ENCODE measurements at regions not wholly inside any gene's neighbourhood (a gene's known extent, or its start where the extent isn't known, plus 50 kb on each side); places are given as distances from the start of the nearest gene placed in this dataset.
"Not testable (repeated sequence)": the region's sequence is repeated elsewhere in the genome, so short reads cannot be mapped to it uniquely, and the experiment has no call there.

GRCh38 chr3:64388886-64389285, 163.6 kb upstream of the PRICKLE2 start:
- Mint-ChIP-seq H3K4me3 (no peak overlapping the region), H3K9me3 (no peaks in the 10 kb centered on the region), H3K36me3 (no peaks in the 10 kb centered on the region), H3K4me1 (no peaks in the 10 kb centered on the region), H3K27ac (no peak overlapping the region)
- ATAC-seq (no peak), DNase-seq (ENCODE audit: low spot score in 2 of 2) (no peak)

- ATAC-seq, result no peak
- no peak for DNase-seq (ENCODE audit: low spot score in 2 of 2)
- H3K4me3 Mint-ChIP-seq, result no peak overlapping the region
- no peak overlapping the region for H3K27ac Mint-ChIP-seq
- H3K36me3 Mint-ChIP-seq, result no peaks in the 10 kb centered on the region
- no peaks in the 10 kb centered on the region for H3K9me3 Mint-ChIP-seq
- no peaks in the 10 kb centered on the region for H3K4me1 Mint-ChIP-seq
Observed at GRCh38 chr3:64387688-64388087, 162.4 kb upstream of the PRICKLE2 start.

- DNase-seq (ENCODE audit: low spot score in 2 of 2) (no peak), ATAC-seq (no peak)
- no peaks in the 10 kb centered on the region for H3K9me3 Mint-ChIP-seq
- no peaks in the 10 kb centered on the region for H3K4me1 Mint-ChIP-seq
- H3K36me3 Mint-ChIP-seq, result no peaks in the 10 kb centered on the region
- no peak overlapping the region for H3K4me3 Mint-ChIP-seq
- H3K27ac Mint-ChIP-seq, result no peak overlapping the region
Observed at GRCh38 chr3:64385277-64385676, 160.0 kb upstream of the PRICKLE2 start.

- Mint-ChIP-seq H3K9me3 (no peaks in the 10 kb centered on the region), H3K4me3 (no peak overlapping the region), H3K27ac (no peak overlapping the region), H3K36me3 (no peaks in the 10 kb centered on the region), H3K4me1 (no peaks in the 10 kb centered on the region)
- DNase-seq (ENCODE audit: low spot score in 2 of 2) (no peak), ATAC-seq (no peak)
Observed at GRCh38 chr3:64384561-64384960, 159.3 kb upstream of the PRICKLE2 start.

GRCh38 chr3:64382153-64382552, 156.9 kb upstream of the PRICKLE2 start:
- Mint-ChIP-seq H3K4me3 (no peak overlapping the region), H3K36me3 (no peaks in the 10 kb centered on the region), H3K9me3 (no peaks in the 10 kb centered on the region), H3K4me1 (no peaks in the 10 kb centered on the region), H3K27ac (no peak overlapping the region)
- DNase-seq (ENCODE audit: low spot score in 2 of 2) (no peak), ATAC-seq (no peak)

GRCh38 chr3:64381367-64381766, 156.1 kb upstream of the PRICKLE2 start:
- H3K36me3 Mint-ChIP-seq, result no peaks in the 10 kb centered on the region

GRCh38 chr3:64380546-64380945, 155.3 kb upstream of the PRICKLE2 start:
- Mint-ChIP-seq H3K4me3 (no peak overlapping the region), H3K36me3 (no peaks in the 10 kb centered on the region), H3K27ac (no peak overlapping the region), H3K4me1 (no peaks in the 10 kb centered on the region), H3K9me3 (no peaks in the 10 kb centered on the region)
- no peak for ATAC-seq
- no peak for DNase-seq (ENCODE audit: low spot score in 2 of 2)

More at GRCh38 chr3:64381367-64381766, 156.1 kb upstream of the PRICKLE2 start:
- ATAC-seq (no peak), DNase-seq (ENCODE audit: low spot score in 2 of 2) (no peak)
- Mint-ChIP-seq H3K27ac (no peak overlapping the region), H3K4me1 (no peaks in the 10 kb centered on the region), H3K4me3 (no peak overlapping the region), H3K9me3 (no peaks in the 10 kb centered on the region)

- DNase-seq (ENCODE audit: low spot score in 2 of 2) (no peak), ATAC-seq (no peak)
- no peaks in the 10 kb centered on the region for H3K36me3 Mint-ChIP-seq
- H3K4me1 Mint-ChIP-seq, result no peaks in the 10 kb centered on the region
- no peaks in the 10 kb centered on the region for H3K9me3 Mint-ChIP-seq
- H3K27ac Mint-ChIP-seq, result no peak overlapping the region
- H3K4me3 Mint-ChIP-seq, result no peak overlapping the region
Observed at GRCh38 chr3:64379221-64379620, 154.0 kb upstream of the PRICKLE2 start.

GRCh38 chr3:64377942-64378341, 152.7 kb upstream of the PRICKLE2 start:
- Mint-ChIP-seq H3K27ac (no peak overlapping the region), H3K9me3 (no peaks in the 10 kb centered on the region), H3K4me3 (no peak overlapping the region), H3K36me3 (no peaks in the 10 kb centered on the region), H3K4me1 (no peaks in the 10 kb centered on the region)
- DNase-seq (ENCODE audit: low spot score in 2 of 2), result no peak
- no peak for ATAC-seq

GRCh38 chr3:64375737-64376136, 150.5 kb upstream of the PRICKLE2 start:
- ATAC-seq (no peak), DNase-seq (ENCODE audit: low spot score in 2 of 2) (no peak)
- H3K36me3 Mint-ChIP-seq, result no peaks in the 10 kb centered on the region
- H3K4me1 Mint-ChIP-seq, result no peaks in the 10 kb centered on the region
- no peak overlapping the region for H3K4me3 Mint-ChIP-seq
- no peak overlapping the region for H3K27ac Mint-ChIP-seq
- no peaks in the 10 kb centered on the region for H3K9me3 Mint-ChIP-seq

GRCh38 chr3:64369390-64369789, 144.1 kb upstream of the PRICKLE2 start:
- Mint-ChIP-seq H3K4me3 (no peak overlapping the region), H3K4me1 (no peaks in the 10 kb centered on the region), H3K36me3 (no peaks in the 10 kb centered on the region), H3K9me3 (peaks cover 2% of the 10 kb centered on the region), H3K27ac (no peak overlapping the region)
- DNase-seq (ENCODE audit: low spot score in 2 of 2) (no peak), ATAC-seq (no peak)

GRCh38 chr3:64368257-64369020, 143.2 kb upstream of the PRICKLE2 start:
- Mint-ChIP-seq H3K4me3 (no peak overlapping the region), H3K27ac (no peak overlapping the region), H3K4me1 (no peaks in the 10 kb centered on the region), H3K9me3 (peaks cover 2% of the 10 kb centered on the region), H3K36me3 (no peaks in the 10 kb centered on the region)
- ATAC-seq (no peak), DNase-seq (ENCODE audit: low spot score in 2 of 2) (no peak)

- H3K36me3 Mint-ChIP-seq, result no peaks in the 10 kb centered on the region
- H3K4me1 Mint-ChIP-seq, result no peaks in the 10 kb centered on the region
- no peak overlapping the region for H3K4me3 Mint-ChIP-seq
- no peak overlapping the region for H3K27ac Mint-ChIP-seq
- ATAC-seq (no peak), DNase-seq (ENCODE audit: low spot score in 2 of 2) (no peak)
- H3K9me3 Mint-ChIP-seq, result peaks cover 2% of the 10 kb centered on the region
Observed at GRCh38 chr3:64365877-64366276, 140.6 kb upstream of the PRICKLE2 start.

GRCh38 chr3:64363842-64364241, 138.6 kb upstream of the PRICKLE2 start:
- H3K9me3 Mint-ChIP-seq, result no peaks in the 10 kb centered on the region
- no peak for DNase-seq (ENCODE audit: low spot score in 2 of 2)
- no peak overlapping the region for H3K27ac Mint-ChIP-seq
- no peaks in the 10 kb centered on the region for H3K4me1 Mint-ChIP-seq
- H3K4me3 Mint-ChIP-seq, result no peak overlapping the region
- H3K36me3 Mint-ChIP-seq, result no peaks in the 10 kb centered on the region
- no peak for ATAC-seq

- H3K36me3 Mint-ChIP-seq, result no peaks in the 10 kb centered on the region
- H3K27ac Mint-ChIP-seq, result no peak overlapping the region
- no peaks in the 10 kb centered on the region for H3K4me1 Mint-ChIP-seq
- ATAC-seq (no peak), DNase-seq (ENCODE audit: low spot score in 2 of 2) (no peak)
- H3K4me3 Mint-ChIP-seq, result no peak overlapping the region
- no peaks in the 10 kb centered on the region for H3K9me3 Mint-ChIP-seq
Observed at GRCh38 chr3:64361962-64362735, 136.9 kb upstream of the PRICKLE2 start.

- not testable (repeated sequence) for H3K36me3 Mint-ChIP-seq; H3K4me3 Mint-ChIP-seq; H3K27ac Mint-ChIP-seq; H3K9me3 Mint-ChIP-seq; ATAC-seq; DNase-seq (ENCODE audit: low spot score in 2 of 2); H3K4me1 Mint-ChIP-seq
Observed at GRCh38 chr3:64361036-64361435, 135.8 kb upstream of the PRICKLE2 start.

All from stimulated activated effector memory CD8-positive, alpha-beta T cell treated with anti-CD3 and anti-CD28 coated beads, Interleukin-12 subunit alpha, Interleukin-12 subunit beta, amount 100 ng/mL, for 72 hours (primary cell).